ENCODE measurements at regions not wholly inside any gene's neighbourhood (a gene's known extent, or its start where the extent isn't known, plus 50 kb on each side); places are given as distances from the start of the nearest gene placed in this dataset.

- peaks cover 6% of the 10 kb centered on the region for H3K4me1 Mint-ChIP-seq (ENCODE audit: unreplicated experiment)
- no peak for DNase-seq (ENCODE audit: low spot score)
- no peaks in the 10 kb centered on the region for H3K9me3 Mint-ChIP-seq (ENCODE audit: unreplicated experiment)
- no peaks in the 10 kb centered on the region for H3K27me3 Mint-ChIP-seq (ENCODE audit: unreplicated experiment)
- H3K36me3 Mint-ChIP-seq (ENCODE audit: low read depth, unreplicated experiment), result no peaks in the 10 kb centered on the region
- no peak overlapping the region for H3K4me3 Mint-ChIP-seq (ENCODE audit: unreplicated experiment)
- H3K27ac Mint-ChIP-seq (ENCODE audit: unreplicated experiment), result no peak overlapping the region
- no peak for TF ChIP-seq CTCF (IDR thresholded peaks at IDR 0.05; ENCODE audit: unreplicated experiment)
Observed at GRCh38 chr6:94121094-94121493, 701.7 kb upstream of the EPHA7 start.

GRCh38 chr6:94099072-94099471, 679.7 kb upstream of the EPHA7 start:
- no peak for TF ChIP-seq CTCF (IDR thresholded peaks at IDR 0.05; ENCODE audit: unreplicated experiment)
- Mint-ChIP-seq H3K27ac (ENCODE audit: unreplicated experiment) (no peak overlapping the region), H3K4me3 (ENCODE audit: unreplicated experiment) (no peak overlapping the region), H3K4me1 (ENCODE audit: unreplicated experiment) (no peaks in the 10 kb centered on the region), H3K36me3 (ENCODE audit: low read depth, unreplicated experiment) (no peaks in the 10 kb centered on the region), H3K27me3 (ENCODE audit: unreplicated experiment) (no peaks in the 10 kb centered on the region), H3K9me3 (ENCODE audit: unreplicated experiment) (no peaks in the 10 kb centered on the region)
- no peak for DNase-seq (ENCODE audit: low spot score)

- no peak for TF ChIP-seq CTCF (IDR thresholded peaks at IDR 0.05; ENCODE audit: unreplicated experiment)
- Mint-ChIP-seq H3K36me3 (ENCODE audit: low read depth, unreplicated experiment) (no peaks in the 10 kb centered on the region), H3K27me3 (ENCODE audit: unreplicated experiment) (no peaks in the 10 kb centered on the region), H3K9me3 (ENCODE audit: unreplicated experiment) (no peaks in the 10 kb centered on the region), H3K4me1 (ENCODE audit: unreplicated experiment) (no peaks in the 10 kb centered on the region), H3K4me3 (ENCODE audit: unreplicated experiment) (no peak overlapping the region), H3K27ac (ENCODE audit: unreplicated experiment) (no peak overlapping the region)
- no peak for DNase-seq (ENCODE audit: low spot score)
Observed at GRCh38 chr6:94095961-94096360, 676.6 kb upstream of the EPHA7 start.

- Mint-ChIP-seq H3K4me3 (ENCODE audit: unreplicated experiment) (no peak overlapping the region), H3K9me3 (ENCODE audit: unreplicated experiment) (no peaks in the 10 kb centered on the region), H3K4me1 (ENCODE audit: unreplicated experiment) (peaks cover 9% of the 10 kb centered on the region), H3K36me3 (ENCODE audit: low read depth, unreplicated experiment) (no peaks in the 10 kb centered on the region), H3K27me3 (ENCODE audit: unreplicated experiment) (no peaks in the 10 kb centered on the region), H3K27ac (ENCODE audit: unreplicated experiment) (no peak overlapping the region)
- no peak for DNase-seq (ENCODE audit: low spot score)
- TF ChIP-seq CTCF (IDR thresholded peaks at IDR 0.05; ENCODE audit: unreplicated experiment), result no peak
Observed at GRCh38 chr6:94089941-94090340, 670.6 kb upstream of the EPHA7 start.

- Mint-ChIP-seq H3K27me3 (ENCODE audit: unreplicated experiment) (no peaks in the 10 kb centered on the region), H3K9me3 (ENCODE audit: unreplicated experiment) (no peaks in the 10 kb centered on the region), H3K36me3 (ENCODE audit: low read depth, unreplicated experiment) (no peaks in the 10 kb centered on the region), H3K4me1 (ENCODE audit: unreplicated experiment) (peaks cover 9% of the 10 kb centered on the region), H3K27ac (ENCODE audit: unreplicated experiment) (no peak overlapping the region), H3K4me3 (ENCODE audit: unreplicated experiment) (no peak overlapping the region)
- no peak for DNase-seq (ENCODE audit: low spot score)
- no peak for TF ChIP-seq CTCF (IDR thresholded peaks at IDR 0.05; ENCODE audit: unreplicated experiment)
Observed at GRCh38 chr6:94088870-94089269, 669.5 kb upstream of the EPHA7 start.

All from endothelial cell (in vitro differentiated cells).